ENCODE measurements at regions not wholly inside any gene's neighbourhood (a gene's known extent, or its start where the extent isn't known, plus 50 kb on each side); places are given as distances from the start of the nearest gene placed in this dataset.

DNA sequence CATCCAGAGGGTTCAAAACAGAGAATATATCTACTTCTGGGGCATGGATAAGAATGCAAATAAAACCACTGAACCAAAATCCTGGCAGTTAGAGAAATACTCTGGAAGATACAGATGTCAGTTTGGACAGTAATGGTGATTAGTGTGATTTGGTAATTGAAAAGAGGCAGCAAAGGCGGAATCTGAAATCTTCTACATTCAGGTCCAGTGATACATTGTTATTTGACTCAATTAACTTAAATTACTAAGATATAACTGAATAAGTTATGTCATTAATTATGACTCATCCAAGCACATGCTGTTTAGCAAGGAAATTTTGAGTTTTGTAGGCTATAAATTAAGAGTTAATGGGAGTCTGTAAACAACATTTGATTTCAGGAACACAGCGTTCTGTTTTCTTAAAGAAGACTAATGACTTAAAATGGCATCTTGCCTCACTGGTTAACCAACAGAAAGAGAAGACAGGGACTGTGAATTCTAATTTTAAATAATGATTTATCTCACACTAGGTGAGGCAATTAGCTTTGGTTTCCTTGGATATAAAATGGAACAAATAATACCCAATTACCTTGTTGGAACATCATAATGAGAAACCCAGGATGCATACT is 937.1 kb downstream of the PDHA2 start:
- Histone ChIP-seq H3K27ac (ENCODE audit: low read depth, low read length, poor library complexity, severe bottlenecking) (no peak overlapping the region), H3K27me3 (replicated peaks; ENCODE audit: insufficient read depth, low read depth, low read length, poor library complexity) (no peaks in the 10 kb centered on the region), H3K4me1 (ENCODE audit: insufficient read depth, low read length, poor library complexity, severe bottlenecking) (no peaks in the 10 kb centered on the region), H3K9me3 (ENCODE audit: low read depth, low read length, poor library complexity, severe bottlenecking) (no peaks in the 10 kb centered on the region), H3K36me3 (ENCODE audit: insufficient read depth, low read length, poor library complexity, severe bottlenecking) (no peaks in the 10 kb centered on the region), H3K4me3 (ENCODE audit: low read depth, low read length, poor library complexity, severe bottlenecking) (no peak overlapping the region)
- no peak for DNase-seq (ENCODE audit: low spot score)
- CTCF ChIA-PET, result no interaction called here
- POLR2A ChIA-PET (ENCODE audit: low non-redundant PET), result no interaction called here
- intact Hi-C loops (cut with micrococcal nuclease; ENCODE audit: unreplicated experiment), result no loop called here
- BruUV-seq (replicated peaks), result no TSS peak
- no peak for TF ChIP-seq EZH2 (IDR thresholded peaks at IDR 0.05; ENCODE audit: borderline replicate concordance, low read depth, low read length, poor library complexity, severe bottlenecking)
- TF ChIP-seq, protein P1, sequence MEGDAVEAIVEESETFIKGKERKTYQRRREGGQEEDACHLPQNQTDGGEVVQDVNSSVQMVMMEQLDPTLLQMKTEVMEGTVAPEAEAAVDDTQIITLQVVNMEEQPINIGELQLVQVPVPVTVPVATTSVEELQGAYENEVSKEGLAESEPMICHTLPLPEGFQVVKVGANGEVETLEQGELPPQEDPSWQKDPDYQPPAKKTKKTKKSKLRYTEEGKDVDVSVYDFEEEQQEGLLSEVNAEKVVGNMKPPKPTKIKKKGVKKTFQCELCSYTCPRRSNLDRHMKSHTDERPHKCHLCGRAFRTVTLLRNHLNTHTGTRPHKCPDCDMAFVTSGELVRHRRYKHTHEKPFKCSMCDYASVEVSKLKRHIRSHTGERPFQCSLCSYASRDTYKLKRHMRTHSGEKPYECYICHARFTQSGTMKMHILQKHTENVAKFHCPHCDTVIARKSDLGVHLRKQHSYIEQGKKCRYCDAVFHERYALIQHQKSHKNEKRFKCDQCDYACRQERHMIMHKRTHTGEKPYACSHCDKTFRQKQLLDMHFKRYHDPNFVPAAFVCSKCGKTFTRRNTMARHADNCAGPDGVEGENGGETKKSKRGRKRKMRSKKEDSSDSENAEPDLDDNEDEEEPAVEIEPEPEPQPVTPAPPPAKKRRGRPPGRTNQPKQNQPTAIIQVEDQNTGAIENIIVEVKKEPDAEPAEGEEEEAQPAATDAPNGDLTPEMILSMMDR (conservative IDR thresholded peaks at IDR 0.05; ENCODE audit: low read depth, low read length), result no peak

DNA sequence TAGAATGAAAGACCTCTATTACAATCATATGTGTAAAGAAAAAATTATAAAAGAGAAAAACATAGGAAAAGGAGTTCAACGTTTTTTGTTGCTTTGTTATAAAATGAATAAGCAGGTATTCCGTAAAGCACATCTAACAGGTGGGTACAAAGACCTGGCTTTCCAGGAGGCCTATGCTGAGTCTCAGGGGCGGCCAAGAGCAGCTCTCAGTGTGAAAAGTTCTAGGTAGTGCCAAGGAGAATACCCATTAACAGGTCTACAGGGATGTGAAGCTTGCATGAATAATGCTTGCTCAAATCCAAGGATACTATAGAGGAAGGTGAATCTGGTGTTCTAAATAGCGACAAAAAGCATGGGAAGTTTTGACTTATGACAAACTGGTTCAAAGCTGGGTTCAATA is 944.4 kb downstream of the PDHA2 start:
- DNase-seq (ENCODE audit: low spot score), result no peak
- Histone ChIP-seq H3K36me3 (ENCODE audit: insufficient read depth, low read length, poor library complexity, severe bottlenecking) (no peaks in the 10 kb centered on the region), H3K4me1 (ENCODE audit: insufficient read depth, low read length, poor library complexity, severe bottlenecking) (no peaks in the 10 kb centered on the region), H3K9me3 (ENCODE audit: low read depth, low read length, poor library complexity, severe bottlenecking) (no peaks in the 10 kb centered on the region), H3K27me3 (replicated peaks; ENCODE audit: insufficient read depth, low read depth, low read length, poor library complexity) (no peaks in the 10 kb centered on the region), H3K4me3 (ENCODE audit: low read depth, low read length, poor library complexity, severe bottlenecking) (no peak overlapping the region), H3K27ac (ENCODE audit: low read depth, low read length, poor library complexity, severe bottlenecking) (no peak overlapping the region)
- ChIA-PET CTCF (no interaction called here), POLR2A (ENCODE audit: low non-redundant PET) (no interaction called here)
- intact Hi-C loops (cut with micrococcal nuclease; ENCODE audit: unreplicated experiment), result no loop called here
- TF ChIP-seq EZH2 (IDR thresholded peaks at IDR 0.05; ENCODE audit: borderline replicate concordance, low read depth, low read length, poor library complexity, severe bottlenecking), result no peak
- TF ChIP-seq, protein P1 (conservative IDR thresholded peaks at IDR 0.05; ENCODE audit: low read depth, low read length), result no peak
- no TSS peak for BruUV-seq (replicated peaks)

DNA sequence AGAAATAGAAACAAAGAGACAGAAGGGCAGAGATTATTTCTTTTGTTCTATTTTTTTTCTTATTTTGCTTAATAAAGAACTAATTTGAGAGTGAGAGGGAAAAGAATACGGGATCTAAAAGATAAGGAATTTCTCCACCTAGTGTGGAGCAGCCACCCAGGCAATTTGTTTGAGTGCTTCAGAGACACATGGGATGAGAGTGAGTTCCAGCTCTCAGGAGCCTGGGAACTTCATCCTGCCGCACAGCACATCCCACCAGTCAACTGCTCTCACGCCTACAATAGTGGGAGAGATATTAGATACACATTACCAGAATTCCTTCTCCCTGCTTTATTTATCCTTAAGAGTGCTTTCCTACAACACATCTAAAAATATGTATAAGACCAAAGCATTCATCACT is 946.4 kb downstream of the PDHA2 start:
- intact Hi-C loops (cut with micrococcal nuclease; ENCODE audit: unreplicated experiment), result no loop called here
- Histone ChIP-seq H3K4me3 (ENCODE audit: low read depth, low read length, poor library complexity, severe bottlenecking) (no peak overlapping the region), H3K9me3 (ENCODE audit: low read depth, low read length, poor library complexity, severe bottlenecking) (no peaks in the 10 kb centered on the region), H3K27me3 (replicated peaks; ENCODE audit: insufficient read depth, low read depth, low read length, poor library complexity) (no peaks in the 10 kb centered on the region), H3K36me3 (ENCODE audit: insufficient read depth, low read length, poor library complexity, severe bottlenecking) (no peaks in the 10 kb centered on the region), H3K27ac (ENCODE audit: low read depth, low read length, poor library complexity, severe bottlenecking) (no peak overlapping the region), H3K4me1 (ENCODE audit: insufficient read depth, low read length, poor library complexity, severe bottlenecking) (no peaks in the 10 kb centered on the region)
- TF ChIP-seq, protein P1 (conservative IDR thresholded peaks at IDR 0.05; ENCODE audit: low read depth, low read length), result no peak
- no peak for TF ChIP-seq EZH2 (IDR thresholded peaks at IDR 0.05; ENCODE audit: borderline replicate concordance, low read depth, low read length, poor library complexity, severe bottlenecking)
- ChIA-PET POLR2A (ENCODE audit: low non-redundant PET) (no interaction called here), CTCF (no interaction called here)
- no TSS peak for BruUV-seq (replicated peaks)
- DNase-seq (ENCODE audit: low spot score), result no peak

Measured in A673 (cell line).